Subcutaneous abdominal adipose tissue (tissue), 5 donors: ENCODE measurements at regions not wholly inside any gene's neighbourhood (a gene's known extent, or its start where the extent isn't known, plus 50 kb on each side); places are given as distances from the start of the nearest gene placed in this dataset.

Experiments
- H3K27ac ChIP-seq: one replicate; pipeline ENCODE4 v1.7.0; 2013; ENCODE audit warnings: low read depth, mild to moderate bottlenecking, inconsistent platforms, low read length, moderate library complexity
- H3K27me3 ChIP-seq, 5 donors: one replicate each; pipeline ENCODE4 v1.7.0; 2013; ENCODE audit warnings: low read length in 5 of 5, inconsistent platforms in 1 of 5; ENCODE audit not compliant: control insufficient read depth in 5 of 5, insufficient read depth in 4 of 5
- H3K36me3 ChIP-seq, 5 donors: one replicate each; pipeline ENCODE4 v1.7.0; 2013; ENCODE audit warnings: low read length in 5 of 5; ENCODE audit not compliant: control insufficient read depth in 5 of 5, insufficient read depth in 5 of 5
- H3K4me1 ChIP-seq, 5 donors: one replicate each; pipeline ENCODE4 v1.7.0; 2013; ENCODE audit warnings: low read length in 5 of 5, mild to moderate bottlenecking in 3 of 5, moderate library complexity in 1 of 5; ENCODE audit not compliant: control insufficient read depth in 5 of 5, insufficient read depth in 5 of 5
- H3K4me3 ChIP-seq, 5 donors: one replicate each; pipeline ENCODE4 v1.7.0; 2013; ENCODE audit warnings: low read length in 5 of 5, low read depth in 1 of 5
- H3K9ac ChIP-seq, 5 donors: one replicate each; pipeline ENCODE4 v1.7.0; 2013; ENCODE audit warnings: low read length in 5 of 5, mild to moderate bottlenecking in 4 of 5, moderate library complexity in 3 of 5
- H3K9me3 ChIP-seq, 5 donors: one replicate each; pipeline ENCODE4 v1.7.0; 2013; ENCODE audit warnings: low read length in 5 of 5; ENCODE audit not compliant: control insufficient read depth in 5 of 5
- donor health status: healthy.
- donor health status: healthy.
- donor health status: healthy.
- donor health status: healthy.
- donor health status: healthy.

DNA sequence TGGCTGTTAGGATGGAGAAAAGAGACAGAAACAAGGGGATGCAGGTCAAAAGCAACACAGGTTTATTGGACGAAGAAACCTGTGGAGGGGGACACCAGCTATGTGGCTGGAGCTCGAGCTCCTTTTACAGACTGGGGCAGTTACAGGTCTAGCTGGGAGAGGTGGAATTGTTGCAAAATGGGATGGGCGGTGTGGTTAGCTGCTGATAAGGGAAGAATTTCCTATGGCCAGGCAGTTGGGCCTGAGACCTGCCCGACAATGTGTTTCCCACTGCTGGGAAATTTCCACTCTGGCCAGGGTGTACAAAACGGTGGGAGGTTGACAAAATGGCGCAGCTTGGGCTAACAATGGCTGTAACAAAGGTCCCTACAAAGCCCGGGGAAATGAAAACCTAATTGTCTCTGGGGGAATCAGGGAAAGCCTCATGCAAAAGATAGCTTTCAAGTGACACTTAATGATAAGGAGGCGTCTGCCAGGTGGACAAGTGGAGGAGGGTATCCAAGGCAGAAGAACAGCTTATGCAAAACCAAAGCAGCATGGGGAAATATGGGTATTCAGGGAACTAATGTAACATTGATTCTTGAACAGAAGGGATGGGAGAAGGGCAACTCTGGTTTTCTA lies 137.4 kb upstream of the SGO1 start:
- Histone ChIP-seq H3K27me3 (no peaks in the 10 kb centered on the region), H3K36me3 (no peaks in the 10 kb centered on the region)

DNA sequence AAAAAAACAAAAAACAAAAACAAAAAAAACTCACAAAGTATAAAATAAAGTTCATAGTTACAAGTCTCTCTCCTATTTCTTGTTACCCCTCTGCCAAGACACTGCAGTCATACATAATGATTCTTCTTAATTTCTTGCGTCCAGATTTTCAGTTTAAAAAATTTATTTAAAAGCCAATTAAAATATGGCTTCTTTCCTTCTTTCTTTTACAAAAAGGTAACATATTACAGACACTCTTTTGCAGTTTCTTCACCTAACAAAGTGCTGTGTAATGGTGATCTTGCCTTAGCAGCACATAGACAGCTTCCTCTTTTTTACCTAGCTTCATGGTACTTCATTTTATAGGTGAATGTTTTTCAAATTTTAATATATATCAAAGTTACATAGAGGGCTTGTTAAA lies 136.1 kb upstream of the SGO1 start:
- Histone ChIP-seq H3K36me3 (no peaks in the 10 kb centered on the region), H3K4me1 (peaks cover 0 to 4% (median 0%) of the 10 kb centered on the region in 5 donors), H3K9me3 (no peaks in the 10 kb centered on the region), H3K27me3 (no peaks in the 10 kb centered on the region), H3K4me3 (no peak overlapping the region), H3K9ac (no peak overlapping the region), H3K27ac (no peak overlapping the region)

More for the DNA sequence above, 137.4 kb upstream of the SGO1 start:
- Histone ChIP-seq H3K4me3 (no peak overlapping the region), H3K27ac (no peak overlapping the region), H3K9me3 (no peaks in the 10 kb centered on the region), H3K9ac (no peak overlapping the region), H3K4me1 (peaks cover 0 to 9% (median 0%) of the 10 kb centered on the region in 5 donors)

DNA sequence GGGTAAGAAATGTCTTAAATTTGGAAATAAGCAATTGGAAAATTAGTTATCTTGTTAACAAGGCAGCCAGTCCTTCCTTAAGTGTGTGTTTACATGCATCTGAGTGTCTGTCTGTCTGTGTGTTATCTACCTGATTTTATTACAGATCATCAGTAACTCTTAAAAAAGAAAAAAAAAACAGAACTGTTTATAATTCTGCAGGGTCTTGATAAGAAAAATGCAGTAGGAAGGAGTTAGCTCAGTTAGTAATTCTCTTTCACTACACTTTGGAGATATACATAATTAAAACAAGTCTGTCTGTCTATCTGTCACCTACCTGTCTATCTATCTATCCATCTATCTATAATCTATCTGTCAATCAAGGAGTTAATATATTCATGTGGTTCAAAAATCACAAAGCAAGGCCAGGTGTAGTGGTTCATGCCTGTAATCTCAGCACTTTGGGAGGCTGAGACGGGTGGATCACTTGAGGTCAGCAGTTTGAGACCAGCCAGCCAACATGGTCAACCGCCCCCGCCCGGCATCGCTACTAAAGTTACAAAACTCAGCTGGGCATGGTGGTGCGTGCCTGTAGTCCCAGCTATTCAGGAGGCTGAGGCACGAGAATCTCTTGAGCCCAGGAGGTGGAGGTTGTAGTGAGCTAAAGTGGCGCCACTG lies 135.5 kb upstream of the SGO1 start:
- Histone ChIP-seq H3K9me3 (no peaks in the 10 kb centered on the region), H3K4me3 (no peak overlapping the region), H3K27me3 (no peaks in the 10 kb centered on the region), H3K4me1 (peaks cover 0 to 4% (median 0%) of the 10 kb centered on the region in 5 donors), H3K9ac (no peak overlapping the region), H3K36me3 (no peaks in the 10 kb centered on the region), H3K27ac (no peak overlapping the region)

DNA sequence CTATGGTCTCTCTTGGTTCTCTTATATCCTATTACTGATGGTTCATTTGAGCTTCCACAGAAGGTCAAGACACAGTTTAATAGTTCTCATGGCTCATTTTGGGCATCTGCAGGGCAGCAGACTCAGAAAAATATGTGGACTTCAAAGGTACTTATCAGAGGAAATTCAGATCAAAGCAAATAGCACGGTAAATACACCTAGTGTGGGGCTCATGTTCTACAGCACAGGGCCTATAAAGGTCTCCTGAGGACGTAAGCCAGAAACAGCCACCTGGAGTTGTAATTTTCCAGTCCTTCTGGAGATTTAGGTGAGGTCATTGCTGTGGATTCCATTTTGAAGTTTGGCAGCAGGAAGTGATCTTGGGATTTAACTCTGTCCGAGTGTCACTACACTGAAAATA lies 134.5 kb upstream of the SGO1 start:
- Histone ChIP-seq H3K27me3 (no peaks in the 10 kb centered on the region), H3K9me3 (no peaks in the 10 kb centered on the region), H3K36me3 (no peaks in the 10 kb centered on the region), H3K27ac (no peak overlapping the region), H3K4me3 (no peak overlapping the region), H3K4me1 (peaks cover 0 to 4% (median 0%) of the 10 kb centered on the region in 5 donors), H3K9ac (no peak overlapping the region)

DNA sequence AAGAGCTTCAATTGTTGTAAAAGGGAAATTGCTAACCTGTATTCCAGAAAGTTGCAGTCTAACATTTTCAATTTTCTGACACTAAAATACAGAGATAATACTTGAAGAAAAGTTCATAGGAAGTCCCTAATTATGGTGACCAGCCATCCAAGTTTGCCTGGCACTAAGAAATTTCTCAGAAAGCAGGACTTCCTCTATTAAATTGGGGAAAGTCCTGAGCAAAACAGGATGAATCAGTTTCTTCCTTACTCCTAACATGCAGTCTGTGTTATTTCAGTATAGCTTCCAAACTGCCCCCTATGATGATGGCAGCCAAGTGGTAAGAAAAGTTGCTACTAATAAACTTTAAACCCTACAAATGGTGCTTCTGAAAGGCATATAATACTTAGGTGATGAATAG lies 133.5 kb upstream of the SGO1 start:
- Histone ChIP-seq H3K27ac (no peak overlapping the region), H3K4me3 (no peak overlapping the region)

DNA sequence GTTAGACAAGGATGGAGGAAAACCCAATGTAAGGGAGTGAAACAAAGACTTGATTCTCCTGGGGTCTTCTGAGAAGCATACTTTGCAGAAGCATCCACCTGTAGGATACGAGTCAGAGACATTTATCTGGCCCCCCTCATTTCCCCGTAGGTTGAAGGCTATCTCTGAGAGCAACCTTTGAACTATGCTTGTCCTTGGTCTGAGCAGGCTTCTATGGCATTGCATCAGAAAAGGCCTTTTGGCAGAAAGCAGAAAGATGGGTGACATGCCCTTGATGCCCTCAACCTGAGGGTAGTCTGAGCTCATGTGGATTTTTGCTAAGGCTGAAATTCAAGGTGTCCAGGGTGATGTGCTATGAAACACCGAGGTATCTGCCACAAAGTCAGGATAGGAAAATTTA lies 131.6 kb upstream of the SGO1 start:
- no peaks in the 10 kb centered on the region for H3K27me3 ChIP-seq
- no peak overlapping the region for H3K4me3 ChIP-seq
- no peak overlapping the region for H3K9ac ChIP-seq
- no peaks in the 10 kb centered on the region for H3K4me1 ChIP-seq
- H3K36me3 ChIP-seq, result no peaks in the 10 kb centered on the region
- H3K9me3 ChIP-seq, result no peaks in the 10 kb centered on the region
- no peak overlapping the region for H3K27ac ChIP-seq

More for the DNA sequence above, 133.5 kb upstream of the SGO1 start:
- no peaks in the 10 kb centered on the region for H3K4me1 ChIP-seq
- H3K9ac ChIP-seq, result no peak overlapping the region
- H3K36me3 ChIP-seq, result no peaks in the 10 kb centered on the region
- H3K9me3 ChIP-seq, result no peaks in the 10 kb centered on the region
- H3K27me3 ChIP-seq, result no peaks in the 10 kb centered on the region

DNA sequence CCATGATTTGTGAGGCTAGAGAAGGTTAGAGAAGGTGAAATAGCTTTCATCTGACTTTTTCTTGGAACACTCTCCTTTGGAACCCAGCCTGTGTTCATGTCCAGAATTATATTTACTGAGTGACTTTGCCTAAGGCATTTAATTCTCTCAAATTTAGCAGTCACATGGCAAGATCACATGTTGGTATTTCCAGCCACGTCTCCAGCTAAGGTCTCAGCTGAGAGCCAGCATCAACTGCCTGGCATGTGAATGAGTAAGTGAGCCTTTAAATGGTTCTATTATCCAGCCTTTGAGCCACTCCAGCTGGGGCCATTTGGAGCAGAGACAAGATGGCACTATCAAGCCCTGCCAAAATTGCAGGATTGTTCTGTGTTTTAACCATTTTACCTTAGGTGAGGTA lies 130.2 kb upstream of the SGO1 start:
- Histone ChIP-seq H3K27ac (no peak overlapping the region), H3K4me1 (no peaks in the 10 kb centered on the region), H3K36me3 (no peaks in the 10 kb centered on the region), H3K4me3 (no peak overlapping the region), H3K27me3 (no peaks in the 10 kb centered on the region), H3K9me3 (no peaks in the 10 kb centered on the region), H3K9ac (no peak overlapping the region)

DNA sequence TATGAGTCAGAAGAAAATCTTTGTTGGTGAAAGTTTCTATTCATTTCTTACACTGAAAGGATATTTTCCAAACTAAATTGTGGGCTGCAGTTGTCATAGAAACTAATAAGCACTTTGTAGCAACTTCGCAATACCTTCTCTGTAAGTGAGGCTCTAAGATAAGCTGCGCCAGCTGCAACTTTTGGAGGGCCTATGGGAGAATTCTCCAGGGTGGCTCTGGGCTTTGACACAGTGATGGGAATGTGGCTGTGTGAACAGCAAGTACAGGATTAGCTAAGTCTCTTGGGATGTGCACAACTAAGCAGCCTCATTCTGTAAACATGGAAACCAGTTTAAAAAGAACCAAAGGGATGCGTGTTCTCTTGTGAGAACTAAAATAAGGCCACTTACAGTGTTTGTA lies 124.6 kb upstream of the SGO1 start:
- no peaks in the 10 kb centered on the region for H3K9me3 ChIP-seq
- H3K27me3 ChIP-seq, result no peaks in the 10 kb centered on the region
- H3K27ac ChIP-seq, result no peak overlapping the region
- H3K4me3 ChIP-seq, result no peak overlapping the region
- no peak overlapping the region for H3K9ac ChIP-seq
- peaks cover 0 to 4% (median 0%) of the 10 kb centered on the region in 5 donors for H3K4me1 ChIP-seq
- no peaks in the 10 kb centered on the region for H3K36me3 ChIP-seq

DNA sequence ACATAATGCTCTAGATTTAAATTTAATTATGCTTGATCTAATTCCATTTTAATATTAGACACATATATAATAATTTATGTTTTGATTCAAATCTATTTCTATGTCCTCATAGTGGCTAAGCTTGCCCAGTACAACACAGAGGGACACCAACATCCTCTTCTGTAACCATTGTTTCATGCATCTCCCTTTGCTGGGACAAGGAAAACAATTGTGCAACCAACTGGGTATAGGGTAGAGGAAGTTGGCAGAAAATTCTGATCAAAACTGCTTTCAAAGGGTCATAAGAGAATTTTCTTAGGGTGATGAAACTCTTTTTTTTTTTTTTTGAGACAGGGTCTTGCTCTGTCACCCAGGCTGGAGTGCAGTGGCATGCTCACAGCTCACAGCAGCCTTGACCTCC lies 121.4 kb upstream of the SGO1 start:
- Histone ChIP-seq H3K9me3 (no peaks in the 10 kb centered on the region), H3K27ac (no peak overlapping the region), H3K9ac (no peak overlapping the region), H3K4me3 (no peak overlapping the region), H3K27me3 (no peaks in the 10 kb centered on the region), H3K4me1 (peaks cover 0 to 4% (median 0%) of the 10 kb centered on the region in 5 donors), H3K36me3 (no peaks in the 10 kb centered on the region)

DNA sequence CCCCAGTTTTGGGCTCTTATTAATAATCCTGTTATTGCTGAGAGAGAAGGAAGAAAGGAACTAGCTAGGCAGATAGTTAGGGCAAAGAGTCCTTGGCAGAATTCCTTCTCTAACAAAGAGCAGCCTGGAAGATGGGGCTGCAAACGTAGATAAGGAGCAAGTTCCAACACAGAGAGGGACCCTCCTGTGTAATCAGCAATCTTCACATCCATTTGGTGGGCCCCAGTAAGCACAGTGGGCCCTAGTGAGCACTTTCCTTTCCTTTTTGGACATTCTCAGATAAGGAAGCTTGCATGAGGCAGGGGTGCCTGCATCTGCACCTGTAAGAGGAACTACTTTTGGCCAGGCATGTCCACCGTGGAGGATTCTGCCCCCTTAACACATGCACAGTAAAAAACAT lies 119.6 kb upstream of the SGO1 start:
- H3K36me3 ChIP-seq, result no peaks in the 10 kb centered on the region
- no peak overlapping the region for H3K27ac ChIP-seq
- H3K9ac ChIP-seq, result no peak overlapping the region
- peaks cover 0 to 3% (median 0%) of the 10 kb centered on the region in 5 donors for H3K4me1 ChIP-seq
- H3K27me3 ChIP-seq, result no peaks in the 10 kb centered on the region
- H3K9me3 ChIP-seq, result no peaks in the 10 kb centered on the region
- no peak overlapping the region for H3K4me3 ChIP-seq
